ENCODE measurements at regions not wholly inside any gene's neighbourhood (a gene's known extent, or its start where the extent isn't known, plus 50 kb on each side); places are given as distances from the start of the nearest gene placed in this dataset.

DNA sequence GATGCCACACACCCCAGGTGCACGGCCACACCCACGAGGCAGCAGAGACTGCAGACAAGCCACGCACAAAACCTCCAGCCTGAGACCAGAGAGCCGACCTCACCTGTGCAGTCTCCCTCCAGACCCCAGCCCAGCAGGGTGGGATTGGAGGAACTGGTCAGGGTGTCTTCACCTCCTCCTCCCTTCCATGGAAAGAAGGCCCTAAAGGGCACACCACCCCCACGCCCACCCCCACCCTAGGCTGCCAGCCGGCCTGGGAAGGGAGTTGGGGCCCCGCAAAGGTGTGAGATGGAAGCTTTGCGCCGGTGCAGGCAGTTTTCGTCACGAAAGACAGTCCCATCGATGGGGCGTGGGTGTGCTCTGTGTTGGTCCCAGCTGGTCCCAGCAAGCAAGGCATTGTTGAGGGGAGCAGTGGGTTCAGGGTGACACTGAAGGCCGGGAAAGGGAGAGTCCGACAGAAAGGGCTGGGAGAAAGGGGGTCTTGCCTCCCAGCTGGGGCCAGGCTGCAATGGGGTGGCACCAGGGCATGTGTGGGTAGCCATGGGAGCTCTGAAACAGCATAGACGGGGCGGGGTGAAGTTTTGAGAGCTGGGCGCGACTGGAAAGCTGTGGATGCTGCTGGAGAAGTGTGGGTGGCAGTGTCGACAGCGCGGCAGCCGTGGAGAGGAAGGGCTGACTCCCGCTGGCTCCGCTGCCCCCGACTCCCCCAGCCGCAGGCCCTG, 349.2 kb downstream of the GLRX3 start:
- DNase-seq (ENCODE audit: low read depth) = no peak

DNA sequence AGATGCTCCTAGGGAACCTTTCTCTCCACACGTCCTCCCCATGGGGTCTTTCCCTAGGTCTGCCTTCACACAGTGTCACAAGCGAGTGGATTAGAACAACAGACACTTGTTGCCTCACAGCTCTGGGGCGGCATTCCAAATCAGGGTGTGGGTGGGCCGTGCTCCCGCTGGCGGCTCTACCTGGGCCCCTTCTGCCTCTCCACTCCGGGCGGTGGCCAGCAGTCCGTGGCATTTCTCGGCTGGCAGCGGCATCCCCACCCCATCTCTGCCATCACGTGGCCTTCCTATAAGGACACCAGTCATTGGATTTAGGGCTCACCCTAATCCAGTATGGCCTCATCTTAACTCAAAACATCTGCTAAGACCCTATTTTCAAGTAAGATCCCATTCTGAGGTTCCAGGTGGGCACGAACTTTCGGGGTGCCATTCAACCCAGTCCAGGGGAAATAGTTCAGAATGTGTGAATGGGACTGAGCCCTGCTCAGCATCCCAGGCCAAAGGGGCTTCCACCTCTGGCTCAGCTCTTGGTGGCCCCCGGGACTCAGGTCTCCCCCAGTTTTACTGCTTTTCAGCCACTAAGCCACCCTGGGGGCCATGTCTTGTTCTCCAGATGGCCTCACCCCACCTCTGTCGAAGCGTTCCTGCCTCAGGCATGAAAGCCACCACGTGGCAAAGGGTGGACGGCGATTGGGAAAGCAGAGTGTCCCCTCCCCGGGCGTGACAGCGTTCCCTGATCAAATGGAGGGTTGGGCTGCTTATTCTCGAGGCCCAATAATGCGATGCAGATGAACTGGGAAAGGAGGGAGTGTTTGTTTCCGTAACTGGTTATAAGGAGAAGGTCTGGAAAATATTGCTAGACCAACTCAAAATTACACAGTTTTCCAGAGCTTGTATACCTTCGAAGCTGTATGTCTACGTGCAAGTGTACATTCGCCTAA, 350.0 kb downstream of the GLRX3 start:
- no peak for DNase-seq (ENCODE audit: low read depth)

DNA sequence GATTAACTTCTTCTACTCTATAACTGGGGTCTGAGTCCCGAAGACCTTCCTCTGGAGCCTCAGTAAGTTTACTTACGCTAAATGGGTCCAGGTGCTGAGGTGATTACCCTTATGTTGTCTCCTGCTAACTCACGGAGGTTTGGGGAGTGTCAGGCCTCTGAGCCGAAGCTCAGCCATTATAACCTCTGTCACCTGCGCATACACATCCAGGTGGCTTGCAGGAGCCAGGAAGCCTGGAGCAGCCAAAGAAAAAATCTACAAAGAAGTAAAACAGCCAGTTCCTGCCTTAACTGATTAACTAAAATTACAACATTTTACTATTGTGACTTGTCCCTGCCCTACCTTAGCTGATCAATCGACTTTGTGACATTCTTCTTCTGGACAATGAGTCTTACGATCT, 350.7 kb downstream of the GLRX3 start:
- no peak for DNase-seq (ENCODE audit: low read depth)

DNA sequence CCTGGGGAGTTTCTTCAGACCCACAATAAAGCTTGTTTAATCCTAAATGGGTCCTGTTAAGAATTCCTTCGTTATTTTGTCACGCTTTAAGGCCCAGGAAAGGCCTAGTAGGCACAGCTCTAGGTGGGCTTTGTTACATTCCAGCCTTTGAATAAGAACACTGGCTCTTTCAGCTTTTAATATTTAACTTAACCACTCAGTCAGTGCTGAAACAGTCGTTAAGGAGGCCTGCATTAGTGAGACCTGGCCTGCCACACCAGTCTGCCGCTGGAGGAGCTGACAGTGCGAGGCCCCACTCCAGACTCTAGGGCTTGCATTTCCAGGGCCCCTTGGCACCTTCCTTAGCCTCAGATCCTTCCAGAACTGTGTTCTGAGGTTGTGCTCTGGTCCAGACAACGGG, 351.4 kb downstream of the GLRX3 start:
- no peak for DNase-seq (ENCODE audit: low read depth)

DNA sequence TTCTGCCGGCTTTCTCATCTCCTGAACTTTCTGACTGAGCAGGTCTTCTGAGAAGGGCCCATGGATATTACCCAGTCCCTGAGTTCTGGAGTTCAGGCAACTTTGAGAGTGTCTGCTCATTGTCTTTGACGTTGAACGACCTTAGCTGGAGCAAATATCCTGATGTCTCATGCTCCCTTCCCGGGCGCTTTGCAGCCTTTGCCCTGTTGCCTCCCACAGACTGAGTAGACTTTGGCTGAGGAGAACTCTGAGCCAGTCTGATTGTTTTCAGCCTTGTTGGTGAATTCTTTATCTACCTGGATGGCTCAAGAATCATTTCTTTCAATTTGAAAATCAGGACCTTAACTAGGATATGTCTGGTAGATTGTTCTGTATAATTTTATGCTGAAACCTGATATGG, 353.7 kb downstream of the GLRX3 start:
- no peak for DNase-seq (ENCODE audit: low read depth)

DNA sequence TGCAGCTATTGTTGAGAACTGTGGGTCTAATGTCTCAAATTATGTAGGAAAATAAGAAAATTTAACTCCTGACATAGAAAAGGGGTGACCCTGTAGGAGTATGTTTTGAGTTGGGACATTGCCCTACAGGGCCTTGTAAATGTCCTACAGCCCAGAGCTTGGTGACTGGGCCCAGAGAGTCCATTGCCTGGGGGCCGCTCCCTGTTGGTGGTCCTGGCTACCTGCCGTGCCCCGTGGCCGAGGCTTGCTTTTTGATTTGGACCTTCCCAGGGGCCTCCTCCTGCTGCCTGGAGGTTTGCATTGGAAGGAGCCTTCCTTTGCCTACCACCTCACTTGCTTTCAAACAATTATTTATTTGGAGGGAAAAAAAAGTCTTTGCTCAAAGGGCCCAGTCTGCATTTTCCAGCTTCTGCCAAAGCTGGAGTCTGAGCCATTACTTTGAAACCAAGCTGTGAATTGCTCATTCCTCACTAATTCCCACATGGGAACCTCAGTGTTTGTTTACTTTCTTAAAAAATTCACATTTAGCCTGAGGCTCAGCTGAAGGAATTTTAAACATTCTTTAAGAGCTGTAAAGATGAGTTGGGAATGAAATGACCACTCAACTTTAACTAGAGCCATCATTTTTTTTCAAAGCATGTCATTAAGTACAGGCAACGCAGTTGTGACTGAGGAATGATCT, 355.0 kb downstream of the GLRX3 start:
- no peak for DNase-seq (ENCODE audit: low read depth)

DNA sequence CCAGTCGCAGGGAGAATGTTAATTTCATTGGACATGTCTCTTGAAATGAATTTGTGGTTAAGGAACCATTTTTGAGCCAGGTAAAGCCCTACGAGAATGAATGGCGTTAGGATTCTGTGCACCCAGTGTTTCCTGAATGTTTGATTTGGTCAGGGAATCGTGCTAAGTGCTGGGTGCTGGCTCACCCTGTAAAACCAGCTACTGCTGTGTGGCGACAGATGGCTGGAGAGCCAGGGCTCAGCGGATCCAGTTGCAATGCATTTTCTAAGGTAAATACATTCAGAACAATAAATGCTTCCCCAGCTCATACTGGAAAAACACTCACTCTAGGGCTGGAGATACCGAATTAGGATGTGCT, 355.5 kb downstream of the GLRX3 start:
- DNase-seq (ENCODE audit: low read depth) = no peak

DNA sequence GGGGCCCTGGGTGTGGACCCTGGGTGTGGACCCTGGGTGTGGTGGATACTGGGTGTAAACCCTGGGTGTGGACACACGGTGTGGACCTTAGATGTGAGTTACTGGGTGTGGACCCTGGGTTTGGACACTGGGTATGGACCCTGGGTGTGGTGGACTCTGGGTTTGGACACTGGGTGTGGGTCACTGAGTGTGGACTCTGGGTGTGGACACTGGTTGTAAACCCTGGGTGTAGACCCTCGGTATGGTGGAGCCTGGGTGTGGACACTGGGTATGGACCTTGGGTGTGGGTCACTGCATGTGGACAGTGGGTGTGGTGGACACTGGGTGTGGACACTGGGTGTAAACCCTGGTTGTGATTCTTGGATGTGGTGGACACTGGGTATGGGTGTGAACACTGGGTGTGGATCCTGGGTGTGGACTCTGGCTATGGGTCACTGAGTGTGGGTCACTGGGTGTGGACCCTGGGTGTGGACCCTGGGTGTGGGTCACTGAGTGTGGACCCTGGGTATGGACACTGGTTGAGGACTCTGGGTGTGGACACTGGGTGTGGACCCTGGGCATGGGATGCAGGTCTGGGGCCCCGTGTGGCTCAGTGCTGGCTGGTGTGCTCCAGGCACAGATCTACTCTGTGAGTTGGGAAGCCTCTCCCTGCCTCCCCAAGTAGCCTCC, 356.2 kb downstream of the GLRX3 start:
- DNase-seq (ENCODE audit: low read depth) = no peak

DNA sequence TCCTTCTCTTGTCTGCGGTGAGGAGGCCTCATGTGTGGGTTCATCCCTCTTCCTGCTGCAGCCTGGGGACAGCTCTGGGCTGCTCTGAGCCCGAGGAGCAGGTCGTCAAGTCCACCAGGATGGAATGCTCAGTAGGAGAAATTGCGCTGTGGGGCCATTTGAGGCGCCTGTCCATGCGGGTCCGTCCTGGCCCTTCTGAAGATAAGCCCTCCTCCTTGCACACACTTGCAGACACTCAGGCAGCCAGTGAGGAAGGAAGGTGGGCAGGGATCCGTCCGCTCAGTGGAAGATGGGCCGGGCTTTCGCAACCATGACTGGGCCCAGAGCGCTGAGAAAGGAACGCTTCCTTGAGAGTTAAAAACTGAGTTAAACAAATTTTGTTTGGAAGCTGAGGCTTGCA, 356.8 kb downstream of the GLRX3 start:
- DNase-seq (ENCODE audit: low read depth) = no peak

DNA sequence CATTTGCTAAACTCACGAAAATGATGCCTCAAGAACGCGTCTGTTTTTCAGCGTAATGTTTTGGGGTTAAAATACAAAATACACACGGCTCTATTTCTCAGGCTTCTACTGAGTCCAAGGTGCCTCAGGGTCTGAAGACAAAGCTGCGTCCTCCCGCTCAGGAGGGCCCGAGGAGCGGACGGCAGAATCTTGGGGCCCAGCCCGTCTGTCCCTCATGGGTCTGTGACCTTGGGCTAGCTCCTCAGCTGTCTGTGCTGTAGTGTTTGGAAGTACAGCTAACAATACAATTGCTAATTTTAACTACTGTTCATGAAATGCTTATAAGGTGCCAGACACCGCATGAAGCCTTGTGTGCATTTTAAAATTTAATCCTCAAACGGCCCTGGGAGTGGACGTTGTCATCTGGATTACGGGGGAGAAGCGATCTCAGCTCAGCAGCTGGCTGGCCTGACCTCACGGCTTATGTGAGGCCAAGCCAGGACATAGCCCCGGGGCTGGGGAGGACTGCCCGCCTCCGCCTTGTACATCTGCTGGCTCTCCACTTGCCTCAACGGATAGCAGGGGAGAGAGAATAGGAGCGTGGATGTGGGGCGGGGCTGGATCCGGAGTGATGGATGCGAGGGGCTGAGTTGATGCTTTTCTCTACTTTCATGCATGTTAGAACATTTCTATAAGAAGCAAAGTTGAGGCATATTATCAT, 357.4 kb downstream of the GLRX3 start:
- DNase-seq (ENCODE audit: low read depth) = no peak

DNA sequence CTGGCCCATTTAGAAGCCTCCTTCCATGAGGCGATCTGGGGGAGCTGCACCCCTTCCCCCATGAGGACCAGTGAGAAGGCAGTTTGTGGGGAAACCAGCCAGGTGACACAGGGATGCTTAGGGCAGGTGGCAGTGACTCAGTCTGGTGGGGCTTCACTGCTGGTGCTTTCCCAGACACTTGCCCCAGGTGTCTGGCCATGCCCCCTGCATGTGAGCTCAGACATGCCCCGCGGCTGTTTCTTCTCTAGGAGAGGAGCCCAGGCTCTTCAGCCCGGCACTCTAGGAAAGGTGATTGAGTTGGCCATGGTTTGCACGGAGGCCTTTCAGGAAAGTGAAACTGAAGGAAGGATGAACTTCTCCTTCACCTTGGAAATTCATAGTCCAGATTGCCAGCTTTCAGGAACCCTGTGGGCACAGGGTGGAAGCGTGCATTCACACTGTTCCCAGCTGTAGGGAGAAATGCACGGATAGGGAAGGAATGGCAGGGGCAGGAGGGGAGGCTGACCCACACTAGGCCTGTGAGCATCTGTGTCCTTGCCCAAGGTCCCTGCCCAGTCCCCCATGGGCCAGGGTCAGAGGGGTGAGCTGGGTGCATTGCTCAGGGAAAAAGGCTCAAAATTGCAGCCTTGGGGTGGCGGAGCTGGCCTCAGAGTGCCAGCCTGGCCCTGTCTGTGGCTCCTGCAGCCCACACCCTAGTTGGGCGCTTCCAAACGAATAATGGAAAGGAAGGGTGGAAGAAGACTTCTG, 359.1 kb downstream of the GLRX3 start:
- DNase-seq (ENCODE audit: low read depth) = no peak

DNA sequence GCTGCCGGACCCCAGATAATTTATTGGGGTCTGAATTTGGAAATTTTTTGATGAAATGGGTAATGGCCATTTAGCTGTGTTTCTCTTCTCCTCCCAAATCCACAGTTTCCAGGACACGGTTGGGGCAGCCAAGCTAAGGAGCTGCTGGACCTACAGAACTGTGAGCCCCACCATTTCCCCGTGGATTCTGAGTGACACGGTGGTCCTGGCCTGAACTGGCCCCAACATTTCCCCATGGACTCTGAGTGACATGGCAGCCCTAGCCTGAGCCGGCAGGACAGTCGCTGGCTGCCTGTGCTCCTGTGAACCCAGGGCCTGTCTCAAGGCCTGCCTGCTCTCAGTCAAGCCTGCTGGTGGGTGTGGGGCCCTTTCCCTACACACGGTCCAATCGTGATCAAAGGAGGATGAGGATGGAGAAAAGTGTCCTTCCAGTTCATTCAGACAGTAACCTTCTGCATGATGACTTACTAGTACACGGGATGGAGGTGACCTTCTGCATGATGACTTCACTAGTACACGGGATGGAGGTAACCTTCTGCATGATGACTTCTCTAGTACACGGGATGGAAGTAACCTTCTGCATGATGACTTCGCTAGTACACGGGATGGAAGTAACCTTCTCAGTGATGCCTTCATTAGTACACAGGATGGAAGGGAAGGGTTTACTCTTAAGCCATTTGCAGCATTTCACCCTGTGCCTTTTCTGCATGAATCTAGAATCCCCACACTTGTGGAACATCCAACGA, 359.9 kb downstream of the GLRX3 start:
- no peak for DNase-seq (ENCODE audit: low read depth)

DNA sequence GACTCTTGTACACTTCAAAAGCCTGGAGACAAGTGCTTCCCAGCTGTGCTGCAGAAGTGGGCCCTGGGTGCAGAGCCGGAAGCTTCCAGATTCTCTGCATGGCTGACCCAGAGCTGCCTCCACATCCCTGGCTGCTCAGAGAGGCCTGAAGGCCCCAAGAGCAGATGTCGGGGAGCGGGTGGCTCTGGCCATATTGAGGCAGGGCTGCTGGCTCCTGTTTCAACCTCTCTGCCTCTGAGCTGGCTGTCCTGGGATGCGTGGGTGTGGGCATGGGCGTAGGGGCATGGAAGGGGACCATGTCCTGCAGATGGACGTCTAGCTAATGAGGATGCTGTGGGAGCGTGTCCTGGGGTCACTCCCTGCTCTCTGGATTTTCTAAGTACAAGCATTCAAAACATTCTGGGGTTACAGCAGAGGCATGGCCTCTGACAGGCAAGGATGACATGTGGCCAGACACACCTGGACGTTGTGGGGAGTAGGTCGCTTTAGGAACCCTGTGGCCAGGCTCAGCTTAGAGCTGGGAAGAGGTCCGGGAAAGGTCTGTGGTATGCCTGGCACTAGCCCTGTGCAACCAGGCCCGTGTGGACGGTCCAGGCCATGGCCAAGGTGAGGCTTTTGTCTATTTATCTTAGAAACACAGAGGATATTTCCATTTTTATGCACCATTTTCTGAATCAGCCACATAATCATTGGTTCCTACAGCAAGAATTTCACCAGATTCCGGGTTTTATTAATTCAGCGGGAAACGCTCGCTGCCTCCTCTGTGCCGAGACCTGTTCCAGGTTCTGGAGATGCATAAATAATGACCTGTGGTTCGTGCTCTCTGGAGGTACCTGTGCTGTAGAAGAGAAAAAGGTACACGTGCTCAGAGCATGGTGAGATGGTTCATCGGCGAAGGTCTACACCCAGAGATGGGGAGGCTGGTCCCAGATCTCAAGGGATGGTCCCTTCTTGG, 361.1 kb downstream of the GLRX3 start:
- DNase-seq (ENCODE audit: low read depth) = no peak

DNA sequence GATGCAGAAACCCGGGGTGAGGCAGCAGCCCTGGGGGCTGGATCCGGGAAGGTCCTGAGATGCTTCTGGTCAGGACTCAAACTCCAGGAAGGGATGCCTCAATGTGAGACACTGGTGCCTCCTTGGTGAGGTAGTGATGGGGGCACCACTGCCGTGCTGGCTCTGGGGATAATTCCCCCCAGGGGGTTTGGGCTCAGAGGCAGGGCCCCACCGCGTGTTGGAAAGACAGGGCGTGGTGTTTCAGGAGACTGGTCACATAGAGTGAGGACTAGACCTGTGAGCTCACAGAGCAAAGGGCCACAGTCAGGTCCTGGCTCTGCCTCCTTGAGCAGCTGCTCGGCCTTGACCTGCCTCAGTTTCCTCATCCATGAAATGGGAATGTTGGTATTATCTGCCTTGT, 361.9 kb downstream of the GLRX3 start:
- no peak for DNase-seq (ENCODE audit: low read depth)

DNA sequence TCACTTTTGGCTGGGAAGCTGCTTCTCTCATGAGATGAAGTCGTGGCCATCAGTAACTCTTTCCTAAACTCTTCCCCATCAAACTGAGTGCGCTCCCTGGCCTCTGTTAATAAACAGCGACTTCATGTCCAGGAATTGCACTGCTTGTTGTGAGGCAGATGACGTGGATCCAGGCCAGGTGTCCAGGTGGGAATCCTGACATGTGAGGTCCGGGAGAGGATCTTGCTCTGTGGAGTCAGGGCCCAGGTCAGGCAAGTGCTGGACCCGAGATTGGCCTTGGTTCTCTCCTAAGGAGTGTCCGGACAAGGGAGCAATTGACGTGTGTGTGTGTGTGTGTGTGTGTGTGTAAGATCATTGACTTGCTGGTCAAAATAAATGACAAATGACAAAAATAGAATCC, 362.7 kb downstream of the GLRX3 start:
- no peak for DNase-seq (ENCODE audit: low read depth)

DNA sequence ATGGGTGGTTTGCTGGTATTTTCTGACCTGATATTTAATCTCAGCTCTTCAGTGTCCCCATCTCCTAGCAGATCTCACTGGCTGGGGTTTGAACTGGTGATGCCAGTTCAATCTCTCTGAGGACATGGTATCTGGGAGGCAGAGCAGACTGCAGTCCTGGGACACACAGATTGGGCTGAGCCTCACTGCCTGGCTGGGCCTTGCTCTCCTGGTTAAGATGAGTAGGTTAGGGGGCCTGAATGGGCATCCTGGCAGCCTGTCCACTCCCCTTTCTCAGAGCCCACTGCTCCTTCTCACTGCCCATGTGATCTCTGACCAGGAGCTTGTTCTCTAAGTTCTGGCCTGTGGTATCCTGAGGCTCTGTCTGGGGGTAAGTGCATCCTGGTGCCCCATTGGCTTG, 363.4 kb downstream of the GLRX3 start:
- no peak for DNase-seq (ENCODE audit: low read depth)

DNA sequence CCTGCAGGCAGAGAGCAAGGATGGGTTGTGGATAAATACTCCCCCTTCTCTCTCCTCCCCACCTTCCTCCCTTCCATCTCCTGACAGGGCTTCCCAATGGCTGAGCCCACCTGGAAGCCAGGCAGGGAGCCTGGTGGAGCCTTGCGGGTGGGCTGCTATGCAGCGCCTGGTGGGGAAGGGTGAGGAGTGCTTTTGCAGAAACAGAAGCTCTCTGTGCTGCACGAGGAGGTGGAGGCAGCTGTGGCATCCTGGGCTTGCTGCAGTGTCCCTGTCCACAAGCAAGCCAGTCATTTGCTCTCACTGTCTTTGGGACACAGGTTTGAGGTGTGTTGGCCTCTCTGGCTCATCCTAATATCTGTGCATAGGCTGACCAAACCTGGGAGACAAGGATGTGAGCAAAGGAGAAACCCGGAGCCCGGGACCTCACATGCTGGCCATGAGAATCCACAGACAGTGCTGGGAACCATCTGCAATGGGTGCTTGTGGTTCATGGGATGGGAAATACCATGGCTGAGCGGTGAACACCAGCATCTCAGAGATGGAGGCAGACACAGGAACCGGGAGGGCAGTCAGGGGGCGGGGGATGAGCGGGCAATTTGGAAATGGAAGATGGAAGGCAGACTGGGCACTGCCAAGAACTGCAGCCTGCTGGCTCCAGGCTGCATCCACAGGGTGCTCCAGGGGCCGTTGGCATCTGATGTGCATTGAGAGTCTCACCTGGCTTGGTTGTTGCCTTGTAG, 364.2 kb downstream of the GLRX3 start:
- no peak for DNase-seq (ENCODE audit: low read depth)

DNA sequence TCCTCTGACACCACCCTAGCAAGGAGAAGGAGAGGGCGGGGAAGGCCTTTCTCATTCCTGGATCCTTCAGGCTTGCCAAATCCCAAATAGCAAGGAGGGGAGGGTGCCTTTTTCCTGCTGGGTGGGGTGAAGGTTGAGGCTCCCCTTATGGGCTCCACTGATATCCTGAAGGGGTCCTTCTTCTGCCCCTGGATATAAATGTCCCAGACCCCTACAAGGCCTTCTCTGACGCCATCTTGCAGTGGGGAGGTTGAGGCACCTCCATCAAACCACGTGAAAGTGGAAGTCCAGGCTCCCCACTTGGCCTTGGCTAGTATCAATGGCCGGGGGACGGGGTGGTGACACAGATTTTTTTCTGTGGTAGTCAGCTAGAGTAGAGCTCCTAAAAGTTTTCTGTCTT, 371.3 kb downstream of the GLRX3 start:
- no peak for DNase-seq (ENCODE audit: low read depth)

All from myocyte (in vitro differentiated cells).